ENCODE measurements at regions not wholly inside any gene's neighbourhood (a gene's known extent, or its start where the extent isn't known, plus 50 kb on each side); places are given as distances from the start of the nearest gene placed in this dataset.

DNA sequence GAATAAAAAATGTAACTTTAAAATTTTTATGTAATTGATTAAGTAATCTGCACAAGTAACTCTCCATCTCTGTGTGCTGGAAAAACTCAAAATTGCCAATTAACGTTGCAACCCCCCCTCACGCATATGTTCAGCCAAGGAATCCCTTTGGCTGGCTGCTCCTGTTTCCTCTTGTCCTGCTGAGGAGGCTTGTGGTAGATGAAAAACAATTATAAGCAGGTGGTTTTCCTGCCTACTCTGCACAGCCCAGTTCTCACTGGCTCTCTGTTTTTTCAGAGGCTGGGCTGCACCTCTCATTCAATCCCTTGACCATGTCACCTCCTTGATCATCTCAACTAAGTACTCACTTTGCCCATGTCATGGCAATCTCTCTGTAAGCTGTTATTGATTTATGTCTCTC, 1068.4 kb downstream of the ARAP2 start:
- TF ChIP-seq, protein P1, sequence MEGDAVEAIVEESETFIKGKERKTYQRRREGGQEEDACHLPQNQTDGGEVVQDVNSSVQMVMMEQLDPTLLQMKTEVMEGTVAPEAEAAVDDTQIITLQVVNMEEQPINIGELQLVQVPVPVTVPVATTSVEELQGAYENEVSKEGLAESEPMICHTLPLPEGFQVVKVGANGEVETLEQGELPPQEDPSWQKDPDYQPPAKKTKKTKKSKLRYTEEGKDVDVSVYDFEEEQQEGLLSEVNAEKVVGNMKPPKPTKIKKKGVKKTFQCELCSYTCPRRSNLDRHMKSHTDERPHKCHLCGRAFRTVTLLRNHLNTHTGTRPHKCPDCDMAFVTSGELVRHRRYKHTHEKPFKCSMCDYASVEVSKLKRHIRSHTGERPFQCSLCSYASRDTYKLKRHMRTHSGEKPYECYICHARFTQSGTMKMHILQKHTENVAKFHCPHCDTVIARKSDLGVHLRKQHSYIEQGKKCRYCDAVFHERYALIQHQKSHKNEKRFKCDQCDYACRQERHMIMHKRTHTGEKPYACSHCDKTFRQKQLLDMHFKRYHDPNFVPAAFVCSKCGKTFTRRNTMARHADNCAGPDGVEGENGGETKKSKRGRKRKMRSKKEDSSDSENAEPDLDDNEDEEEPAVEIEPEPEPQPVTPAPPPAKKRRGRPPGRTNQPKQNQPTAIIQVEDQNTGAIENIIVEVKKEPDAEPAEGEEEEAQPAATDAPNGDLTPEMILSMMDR (IDR thresholded peaks at IDR 0.05): no peak
- TF ChIP-seq POLR2A (IDR thresholded peaks at IDR 0.05): no peak

All from right lobe of liver (tissue), 4 donors.